Right lobe of liver (tissue), 4 donors: ENCODE measurements at regions not wholly inside any gene's neighbourhood (a gene's known extent, or its start where the extent isn't known, plus 50 kb on each side); places are given as distances from the start of the nearest gene placed in this dataset.

ENCODE experiments used
- POLR2A ChIP-seq: fragments of 450-650 bp; IDR thresholded peaks from one replicate; pipeline ENCODE4 v1.6.1; 2017; ENCODE audit warnings: antibody characterized with exemption, mild to moderate bottlenecking
- TF ChIP-seq, protein P1 (sequence below), 4 donors: fragments of 200-600 bp in 3 of 4; fragments of 450-650 bp in 1 of 4; IDR thresholded peaks; one replicate each; pipeline versions ENCODE4 v1.5.1 to v1.8.0; 2016 to 2022; ENCODE audit warnings: antibody characterized with exemption in 4 of 4, mild to moderate bottlenecking in 2 of 4
- donor health status: DM: no; HTN: no; CAD: no.
- donor health status: DM: no; HTN: no; CAD: no.
- donor health status: DM: no; HTN: yes; CAD: no.

DNA sequence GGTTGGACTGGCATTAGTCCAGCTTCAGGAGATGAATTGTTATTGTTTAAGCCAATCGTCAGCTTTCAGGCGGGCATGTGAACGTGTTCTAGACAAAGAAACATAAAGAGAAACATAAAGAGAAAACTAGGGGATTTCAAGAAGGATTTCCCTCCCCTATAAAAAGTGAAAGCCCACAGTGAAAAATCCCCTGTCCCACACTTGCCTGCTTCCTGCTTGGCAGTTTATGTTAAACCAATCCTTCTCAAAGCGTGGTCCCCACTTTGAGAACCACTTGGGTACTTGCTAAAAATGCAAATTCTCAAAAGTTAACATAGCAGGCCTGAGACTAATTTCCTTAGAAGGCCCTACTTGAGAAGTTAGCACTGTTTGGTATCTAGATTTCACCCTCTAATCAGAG, 293.0 kb upstream of the SOX14 start:
- TF ChIP-seq, protein P1, sequence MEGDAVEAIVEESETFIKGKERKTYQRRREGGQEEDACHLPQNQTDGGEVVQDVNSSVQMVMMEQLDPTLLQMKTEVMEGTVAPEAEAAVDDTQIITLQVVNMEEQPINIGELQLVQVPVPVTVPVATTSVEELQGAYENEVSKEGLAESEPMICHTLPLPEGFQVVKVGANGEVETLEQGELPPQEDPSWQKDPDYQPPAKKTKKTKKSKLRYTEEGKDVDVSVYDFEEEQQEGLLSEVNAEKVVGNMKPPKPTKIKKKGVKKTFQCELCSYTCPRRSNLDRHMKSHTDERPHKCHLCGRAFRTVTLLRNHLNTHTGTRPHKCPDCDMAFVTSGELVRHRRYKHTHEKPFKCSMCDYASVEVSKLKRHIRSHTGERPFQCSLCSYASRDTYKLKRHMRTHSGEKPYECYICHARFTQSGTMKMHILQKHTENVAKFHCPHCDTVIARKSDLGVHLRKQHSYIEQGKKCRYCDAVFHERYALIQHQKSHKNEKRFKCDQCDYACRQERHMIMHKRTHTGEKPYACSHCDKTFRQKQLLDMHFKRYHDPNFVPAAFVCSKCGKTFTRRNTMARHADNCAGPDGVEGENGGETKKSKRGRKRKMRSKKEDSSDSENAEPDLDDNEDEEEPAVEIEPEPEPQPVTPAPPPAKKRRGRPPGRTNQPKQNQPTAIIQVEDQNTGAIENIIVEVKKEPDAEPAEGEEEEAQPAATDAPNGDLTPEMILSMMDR (IDR thresholded peaks at IDR 0.05), result no peak
- no peak for TF ChIP-seq POLR2A
